AG10803 (cell line): ENCODE measurements at regions not wholly inside any gene's neighbourhood (a gene's known extent, or its start where the extent isn't known, plus 50 kb on each side); places are given as distances from the start of the nearest gene placed in this dataset.

ENCODE experiments used
- DNase-seq: peaks from one replicate; pipeline ENCODE4 v3.0.0; 2010; ENCODE audit warnings: low read depth
- H3K4me3 ChIP-seq: 2 replicates; pipeline ENCODE4 v1.5.1; 2011; ENCODE audit warnings: mild to moderate bottlenecking, low read length, control low read depth
- TF ChIP-seq, protein P1 (sequence below): conservative IDR thresholded peaks from 2 replicates; pipeline ENCODE4 v1.5.1; 2011; ENCODE audit warnings: mild to moderate bottlenecking, low read length, control low read depth, inconsistent platforms

DNA sequence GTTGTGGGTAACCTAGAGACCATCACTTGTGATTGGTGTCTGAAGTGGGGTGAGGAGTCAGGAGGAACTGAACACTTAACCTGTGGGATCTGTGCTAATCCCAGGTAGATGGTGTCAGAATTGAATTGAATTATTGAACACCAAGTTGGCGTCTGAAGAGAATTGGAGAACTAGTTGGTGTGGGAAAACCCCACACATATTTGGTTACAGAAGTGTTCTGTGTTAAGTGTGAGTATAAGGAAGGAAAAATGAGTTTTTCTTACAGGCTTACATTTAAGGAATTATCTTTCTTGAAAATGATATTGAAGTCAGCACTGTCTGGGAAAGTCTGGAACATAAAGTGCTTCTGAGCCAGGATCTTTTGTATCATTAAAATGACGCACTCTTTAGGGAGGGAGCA lies 182.9 kb upstream of the ECI2 start:
- TF ChIP-seq, protein P1, sequence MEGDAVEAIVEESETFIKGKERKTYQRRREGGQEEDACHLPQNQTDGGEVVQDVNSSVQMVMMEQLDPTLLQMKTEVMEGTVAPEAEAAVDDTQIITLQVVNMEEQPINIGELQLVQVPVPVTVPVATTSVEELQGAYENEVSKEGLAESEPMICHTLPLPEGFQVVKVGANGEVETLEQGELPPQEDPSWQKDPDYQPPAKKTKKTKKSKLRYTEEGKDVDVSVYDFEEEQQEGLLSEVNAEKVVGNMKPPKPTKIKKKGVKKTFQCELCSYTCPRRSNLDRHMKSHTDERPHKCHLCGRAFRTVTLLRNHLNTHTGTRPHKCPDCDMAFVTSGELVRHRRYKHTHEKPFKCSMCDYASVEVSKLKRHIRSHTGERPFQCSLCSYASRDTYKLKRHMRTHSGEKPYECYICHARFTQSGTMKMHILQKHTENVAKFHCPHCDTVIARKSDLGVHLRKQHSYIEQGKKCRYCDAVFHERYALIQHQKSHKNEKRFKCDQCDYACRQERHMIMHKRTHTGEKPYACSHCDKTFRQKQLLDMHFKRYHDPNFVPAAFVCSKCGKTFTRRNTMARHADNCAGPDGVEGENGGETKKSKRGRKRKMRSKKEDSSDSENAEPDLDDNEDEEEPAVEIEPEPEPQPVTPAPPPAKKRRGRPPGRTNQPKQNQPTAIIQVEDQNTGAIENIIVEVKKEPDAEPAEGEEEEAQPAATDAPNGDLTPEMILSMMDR = no peak

GRCh38 chr6:4316867-4317400 lies 181.6 kb upstream of the ECI2 start:
- H3K4me3 ChIP-seq = peak overlapping the region; percentile 17; the same call in 1 of the 2 replicates
- DNase-seq = peak; percentile 94
- TF ChIP-seq, protein P1 = no peak; the same call in 1 of the 2 replicates

More for the DNA sequence above, 182.9 kb upstream of the ECI2 start:
- no peak overlapping the region for H3K4me3 ChIP-seq
- DNase-seq = no peak

DNA sequence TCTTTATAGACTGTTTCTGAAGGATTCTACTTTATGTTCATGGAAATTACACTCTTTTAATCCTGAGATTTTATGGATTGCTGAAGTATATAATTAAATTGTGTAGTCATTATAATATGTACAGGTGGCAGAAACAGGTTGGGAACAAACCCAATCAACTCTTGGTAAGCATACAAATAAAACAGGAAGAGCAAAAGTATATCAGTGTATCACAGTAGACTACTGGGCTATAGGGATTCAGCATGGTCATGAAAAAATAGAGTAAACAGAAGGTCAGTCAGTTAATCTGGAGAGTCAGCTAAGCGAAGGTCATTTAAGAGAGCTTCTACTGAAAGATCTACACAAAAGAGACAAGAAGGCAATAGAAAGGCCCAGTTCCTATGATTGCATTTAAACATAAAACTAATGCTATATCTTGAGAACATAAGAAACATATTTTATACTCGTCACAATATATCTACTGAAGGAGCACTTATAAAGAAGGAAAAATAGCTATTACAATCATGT lies 178.9 kb upstream of the ECI2 start:
- no peak overlapping the region for H3K4me3 ChIP-seq
- no peak for DNase-seq
- TF ChIP-seq, protein P1 = no peak

GRCh38 chr6:4313044-4313686 lies 177.8 kb upstream of the ECI2 start:
- peak; percentile 96 for DNase-seq
- TF ChIP-seq, protein P1 = peak; percentile 74

DNA sequence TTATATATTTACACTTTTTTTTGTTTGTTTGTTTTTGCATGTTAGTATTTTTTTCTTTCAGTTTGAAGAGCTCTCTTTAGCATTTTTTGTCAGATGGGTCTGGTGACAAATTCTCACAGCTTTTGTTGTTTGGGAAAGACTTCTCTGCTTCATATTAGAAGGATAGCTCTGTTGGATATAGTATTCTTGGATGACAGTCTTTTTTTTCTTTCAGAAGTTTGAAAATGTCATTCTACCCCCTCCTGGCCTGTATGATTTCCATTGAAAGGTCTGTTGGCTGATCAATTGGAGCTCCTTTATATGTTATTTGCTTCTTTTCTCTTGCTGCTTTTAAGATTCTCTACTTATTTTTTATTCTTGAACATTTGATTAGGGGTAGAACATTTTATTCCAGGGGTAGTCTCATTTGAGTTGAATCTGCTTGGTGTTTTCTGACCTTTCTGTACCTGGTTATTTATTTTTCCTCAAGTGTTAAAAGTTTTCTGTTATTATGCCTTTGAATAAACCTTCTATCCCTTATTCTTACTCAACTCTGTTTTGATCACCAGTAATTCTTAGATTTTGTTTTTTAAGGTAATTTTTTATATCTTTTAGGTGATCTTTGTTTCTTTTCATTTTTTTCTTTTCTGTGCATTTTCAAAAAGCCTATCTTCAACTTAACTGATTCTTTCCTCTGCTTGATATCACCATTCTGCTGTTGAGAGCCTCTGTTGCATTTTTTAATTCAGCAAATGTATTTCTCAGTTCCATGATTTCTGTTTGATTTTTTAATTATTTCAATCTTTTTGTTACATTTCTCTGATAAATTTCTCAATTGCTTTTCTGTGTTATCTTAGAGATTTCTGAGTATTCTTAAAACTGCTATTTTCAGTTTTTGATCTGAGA lies 176.8 kb upstream of the ECI2 start:
- no peak overlapping the region for H3K4me3 ChIP-seq
- TF ChIP-seq, protein P1 = no peak
- DNase-seq = no peak

More at GRCh38 chr6:4313044-4313686, 177.8 kb upstream of the ECI2 start:
- H3K4me3 ChIP-seq = peak overlapping the region; percentile 35

- H3K4me3 ChIP-seq = no peak overlapping the region
- TF ChIP-seq, protein P1 = no peak
- no peak for DNase-seq
Measured at GRCh38 chr6:4309540-4309939, 174.2 kb upstream of the ECI2 start.
